Forelimb muscle (tissue), 1 donor: ENCODE measurements at regions not wholly inside any gene's neighbourhood (a gene's known extent, or its start where the extent isn't known, plus 50 kb on each side); places are given as distances from the start of the nearest gene placed in this dataset.

Experiments
- DNase-seq: peaks from one replicate; pipeline ENCODE4 v3.0.0-alpha.2; 2013; ENCODE audit warnings: low read depth

DNA sequence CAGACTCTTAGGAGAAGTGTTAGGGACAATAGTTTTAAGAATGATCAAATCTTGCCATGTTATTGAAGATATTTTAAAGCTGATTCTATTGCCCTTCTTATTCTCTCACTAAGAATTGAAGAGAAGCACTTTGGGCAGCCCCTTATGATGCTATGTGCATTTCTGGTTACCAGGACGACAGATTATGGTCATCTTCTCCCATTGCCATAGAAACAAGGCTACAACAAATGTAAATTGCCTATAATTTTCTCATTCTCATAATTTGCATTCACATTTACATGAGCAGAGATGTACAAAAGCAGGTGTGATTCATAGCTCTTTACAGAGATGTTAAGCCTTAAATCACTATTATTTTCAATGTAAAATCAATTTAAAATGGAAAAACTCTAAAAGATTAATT, 137.3 kb upstream of the PCDH9 start:
- DNase-seq: no peak

- DNase-seq: no peak
Measured at GRCh38 chr13:67366533-67366932, 136.4 kb upstream of the PCDH9 start.

GRCh38 chr13:67355812-67356476, 125.8 kb upstream of the PCDH9 start:
- no peak for DNase-seq

DNA sequence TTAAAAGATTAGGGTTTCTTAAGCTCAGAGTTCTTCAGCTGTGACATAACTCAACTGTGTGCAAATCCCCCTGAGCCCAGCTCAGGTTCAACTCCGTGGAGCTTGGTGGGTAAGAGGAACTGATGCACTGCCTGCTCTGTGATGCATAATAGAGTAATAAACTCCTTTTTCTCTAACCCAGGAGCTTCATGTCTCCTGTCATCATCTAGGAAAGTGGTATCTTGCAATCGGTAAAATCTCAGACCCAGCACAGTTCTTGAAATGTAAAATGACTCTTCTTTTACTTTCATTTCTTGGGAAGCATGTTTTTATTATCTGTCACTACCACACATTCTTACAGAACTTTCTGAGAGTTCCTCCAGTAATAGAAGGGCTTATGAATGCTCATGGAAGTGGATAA, 123.8 kb upstream of the PCDH9 start:
- no peak for DNase-seq

DNA sequence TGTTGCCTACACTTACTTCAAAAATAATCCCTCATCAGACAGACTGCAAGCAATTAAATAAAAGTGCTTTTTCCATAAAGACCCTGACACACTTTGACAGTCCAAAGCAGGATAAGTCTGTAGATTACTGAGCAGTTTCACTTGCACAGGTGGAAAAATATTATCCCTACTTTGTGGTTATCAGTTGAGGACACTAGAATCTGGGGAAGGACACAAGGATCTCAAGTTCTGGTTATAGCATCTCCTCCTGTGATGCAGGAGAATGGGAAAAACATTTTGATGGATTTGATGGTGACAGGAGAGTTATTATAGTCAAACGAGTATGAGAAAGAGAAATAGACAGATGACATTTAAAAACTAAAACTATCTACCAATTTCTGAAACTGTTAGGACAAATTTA, 122.9 kb upstream of the PCDH9 start:
- DNase-seq: no peak

DNA sequence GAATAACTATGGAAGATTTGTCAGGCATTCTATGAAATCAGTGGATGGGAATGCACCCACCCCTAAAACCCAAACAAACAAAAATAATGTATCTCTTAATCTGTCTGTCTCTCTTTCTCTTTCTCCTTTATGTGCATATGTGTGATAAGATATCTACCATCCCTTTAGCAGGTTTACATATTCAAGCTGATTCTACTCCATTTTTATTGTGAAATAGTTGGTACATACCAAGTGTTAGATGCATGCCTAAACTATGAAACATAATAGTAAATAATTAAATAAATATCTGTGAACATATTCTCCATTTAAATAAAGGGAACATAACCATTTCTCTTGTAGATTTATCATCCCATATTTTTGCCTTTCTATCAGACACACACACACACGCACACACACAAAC, 121.8 kb upstream of the PCDH9 start:
- DNase-seq: no peak

- no peak for DNase-seq
Measured at GRCh38 chr13:67351114-67351513, 121.0 kb upstream of the PCDH9 start.

- no peak for DNase-seq
Measured at GRCh38 chr13:67343777-67344176, 113.6 kb upstream of the PCDH9 start.

DNA sequence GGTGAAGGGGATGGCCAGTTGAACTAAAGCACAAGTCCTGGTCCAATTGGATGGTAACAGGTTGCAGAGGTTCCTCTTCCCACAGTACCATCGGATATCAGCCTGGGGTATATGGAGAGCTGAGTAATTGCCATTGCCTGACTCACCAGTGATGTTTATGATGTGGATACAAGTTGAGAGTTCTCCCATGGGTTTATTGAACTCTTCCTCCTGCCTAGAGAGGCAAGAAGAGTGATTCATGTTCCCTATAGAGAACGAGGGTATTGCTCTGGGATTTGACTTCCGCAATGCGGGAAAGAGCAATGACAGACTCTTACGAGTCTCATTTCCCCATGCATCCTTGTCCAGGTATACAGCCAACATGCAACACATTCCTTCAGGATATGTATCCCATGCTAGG, 111.3 kb upstream of the PCDH9 start:
- DNase-seq: no peak

GRCh38 chr13:67330149-67330548, 100.0 kb upstream of the PCDH9 start:
- DNase-seq: no peak

DNA sequence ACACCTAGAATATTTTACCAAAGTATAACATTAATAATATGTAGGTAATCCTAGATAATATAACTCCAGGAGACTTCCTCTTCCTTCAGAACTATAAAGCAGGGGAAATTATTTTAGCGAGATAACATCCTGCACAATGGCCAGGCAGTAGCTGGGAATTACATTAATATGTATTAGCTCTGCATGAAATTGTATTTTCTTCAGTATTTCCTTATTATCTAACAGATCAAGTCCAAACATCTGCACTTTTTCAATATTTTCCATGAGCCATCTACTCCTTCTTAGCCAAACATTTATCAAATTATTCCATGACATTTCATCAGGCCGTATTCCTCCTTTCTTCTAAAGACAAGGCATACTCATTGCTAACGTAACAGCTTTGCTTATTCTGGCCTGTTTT, 98.8 kb upstream of the PCDH9 start:
- DNase-seq: no peak

DNA sequence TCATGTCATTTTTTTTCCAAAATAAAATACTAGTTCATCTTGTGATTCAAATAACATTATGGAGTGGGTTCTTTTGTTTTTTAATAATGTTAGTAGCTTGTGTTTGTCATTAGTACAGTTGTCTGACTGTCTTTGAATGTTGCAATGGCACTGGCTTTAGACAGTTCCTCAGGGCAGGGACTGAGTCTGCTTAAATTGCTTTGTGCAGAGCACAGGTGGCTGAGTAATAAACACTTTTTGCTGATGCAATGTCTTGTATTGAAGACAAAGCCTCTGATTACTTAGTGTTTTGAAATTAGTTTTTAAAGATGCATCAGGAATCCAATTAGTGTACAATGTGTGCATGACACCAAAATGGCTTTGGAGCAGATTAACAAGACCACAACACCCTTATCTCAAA, 88.7 kb upstream of the PCDH9 start:
- no peak for DNase-seq

GRCh38 chr13:67318398-67318797, 88.3 kb upstream of the PCDH9 start:
- no peak for DNase-seq

DNA sequence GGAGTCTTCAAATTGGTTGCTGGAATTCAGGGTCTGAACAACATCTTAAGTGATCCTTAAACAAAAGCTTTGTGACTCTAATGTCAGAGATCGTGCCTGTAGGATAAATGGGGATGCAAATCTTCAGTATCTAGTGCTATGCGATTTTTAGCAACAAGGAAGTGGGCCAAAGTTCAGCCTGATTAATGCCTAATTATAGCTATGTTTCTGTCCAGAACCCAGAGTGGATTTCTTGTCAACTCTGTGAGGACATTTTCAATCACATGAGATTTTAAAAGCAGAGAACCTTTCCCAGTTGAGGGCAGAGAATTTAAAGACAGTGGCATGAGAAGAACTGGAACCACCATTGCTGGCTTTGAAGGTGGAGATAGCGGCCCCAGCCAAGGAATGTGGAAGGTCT, 84.3 kb upstream of the PCDH9 start:
- DNase-seq: no peak

DNA sequence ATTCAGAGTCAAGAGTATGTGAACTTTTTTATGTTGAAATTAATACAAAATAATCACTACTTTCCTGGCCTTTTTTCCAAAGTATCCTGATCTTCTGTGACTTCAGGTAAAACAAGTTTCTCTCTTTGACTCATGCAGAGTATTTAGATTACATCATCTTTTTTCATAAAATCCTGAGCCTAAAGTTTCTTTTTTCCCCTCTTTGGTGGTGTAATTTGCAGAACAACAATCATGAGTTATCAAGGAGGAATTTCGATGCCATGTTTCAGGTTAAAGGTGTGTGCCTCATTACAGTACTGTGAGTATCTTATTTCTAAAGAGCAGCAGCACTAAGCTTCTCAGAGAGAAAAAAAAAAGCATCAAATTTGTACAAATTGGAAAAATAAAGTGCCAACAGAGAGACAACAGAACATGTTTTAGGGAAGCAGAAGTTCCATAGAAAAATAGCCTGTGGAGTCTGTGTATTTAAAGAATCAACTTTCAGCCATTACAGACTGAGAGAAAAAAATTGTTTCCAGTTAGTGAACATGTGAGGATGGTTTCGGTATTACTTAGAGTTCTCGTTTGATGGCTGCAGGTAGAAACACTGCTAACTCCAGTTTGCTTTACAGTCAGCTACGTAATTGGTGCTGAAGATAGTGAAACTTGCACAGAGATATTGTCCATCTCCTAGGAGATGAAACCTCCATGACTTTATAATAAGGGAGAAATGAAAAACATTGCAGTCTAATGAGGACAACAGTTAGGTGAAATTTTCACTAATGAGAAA, 78.1 kb upstream of the PCDH9 start:
- no peak for DNase-seq

- no peak for DNase-seq
Measured at GRCh38 chr13:67306742-67307141, 76.6 kb upstream of the PCDH9 start.

DNA sequence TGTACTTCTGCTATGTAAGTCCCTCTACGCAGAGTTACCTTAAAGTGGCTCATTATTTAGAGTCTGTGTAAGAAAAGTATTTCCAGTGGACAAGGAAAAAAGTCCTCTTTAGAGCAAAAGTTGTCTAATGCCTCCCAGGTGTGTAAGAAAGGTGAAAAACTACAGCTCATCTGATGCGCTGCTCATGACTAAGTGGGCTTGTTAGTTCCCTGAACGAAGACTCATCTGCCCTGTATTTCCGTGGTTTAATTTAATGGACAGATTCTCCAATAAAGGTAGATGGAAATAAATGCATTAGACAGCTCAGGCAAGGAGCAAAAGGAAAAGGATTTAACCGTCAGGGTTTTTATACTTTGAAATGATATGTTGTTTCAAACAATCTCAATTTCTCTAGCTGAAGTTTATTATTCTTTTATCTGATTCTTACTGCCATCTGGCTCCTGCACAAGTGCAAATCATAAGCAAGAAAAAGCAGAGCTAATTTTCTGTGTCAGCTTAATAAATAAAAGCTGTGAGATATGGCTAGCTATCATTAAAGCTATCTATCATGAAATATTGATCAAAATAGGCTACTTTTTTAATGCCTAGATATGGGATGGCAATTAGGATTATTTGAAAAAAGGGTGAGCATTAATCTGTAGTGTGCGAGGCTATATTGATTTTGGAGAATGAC, 73.7 kb upstream of the PCDH9 start:
- no peak for DNase-seq

- no peak for DNase-seq
Measured at GRCh38 chr13:67299751-67300150, 69.6 kb upstream of the PCDH9 start.

DNA sequence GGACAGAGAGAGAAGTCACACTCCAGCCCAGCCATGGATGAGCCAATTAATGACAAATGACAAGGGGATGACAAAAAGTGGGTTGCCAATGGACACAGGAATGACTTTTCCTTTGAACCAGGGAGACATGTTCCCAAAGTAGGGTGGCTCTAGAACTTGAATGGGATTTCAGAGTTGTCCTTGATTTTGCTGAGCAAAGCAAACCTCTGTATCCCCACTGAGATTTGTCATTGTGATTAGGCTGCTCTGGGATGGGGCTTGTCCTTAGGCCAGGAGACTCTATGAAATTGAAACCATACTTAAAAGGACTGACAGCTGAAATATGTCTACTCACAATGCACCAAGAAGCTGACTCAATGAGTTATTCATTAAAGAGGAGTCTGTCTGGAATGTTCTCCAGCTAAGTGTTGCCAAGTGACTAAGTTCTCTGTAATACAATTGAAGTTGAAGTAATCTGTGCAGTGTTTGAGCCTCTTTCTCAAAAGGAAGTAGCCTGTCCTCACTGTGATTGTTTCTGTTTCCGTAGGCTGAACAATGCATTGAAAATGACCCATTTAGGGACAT, 69.0 kb upstream of the PCDH9 start:
- DNase-seq: no peak

GRCh38 chr13:67298297-67298696, 68.2 kb upstream of the PCDH9 start:
- no peak for DNase-seq

- no peak for DNase-seq
Measured at GRCh38 chr13:67296511-67296910, 66.4 kb upstream of the PCDH9 start.

DNA sequence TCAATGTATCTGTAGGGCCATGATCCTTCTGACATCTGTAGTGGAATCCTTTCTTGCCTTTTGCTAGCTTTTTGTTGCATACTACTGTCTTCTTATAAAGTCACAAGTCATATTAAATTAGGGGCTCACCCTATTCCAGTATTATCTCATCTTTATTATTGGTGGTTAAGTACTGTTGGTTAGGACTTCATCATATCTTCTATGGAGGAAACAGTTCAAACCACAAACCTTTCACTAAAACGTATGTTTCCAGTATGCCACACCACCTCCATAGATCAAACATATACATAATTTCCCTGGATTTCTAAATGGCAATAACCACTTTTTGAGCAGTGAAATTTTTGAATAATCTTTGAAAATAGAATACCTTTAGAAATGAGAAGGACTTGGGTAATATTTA, 62.8 kb upstream of the PCDH9 start:
- DNase-seq: no peak

- DNase-seq: no peak
Measured at GRCh38 chr13:67285611-67286010, 55.5 kb upstream of the PCDH9 start.
